ENCODE measurements at regions not wholly inside any gene's neighbourhood (a gene's known extent, or its start where the extent isn't known, plus 50 kb on each side); places are given as distances from the start of the nearest gene placed in this dataset.

GRCh38 chr4:106753426-106753825 is 282.7 kb downstream of the DKK2 start:
- no peak overlapping the region for H3K4me2 ChIP-seq (replicated peaks; ENCODE audit: low read depth, low read length, poor library complexity, severe bottlenecking)
- no peak overlapping the region for H3K4me3 ChIP-seq (ENCODE audit: control extremely low read depth in 1 of 5, extremely low read depth in 1 of 5, insufficient read depth in 1 of 5, low read depth in 2 of 5, low read length in 4 of 5)
- no peaks in the 10 kb centered on the region for H3K27me3 Mint-ChIP-seq
- no peaks in the 10 kb centered on the region for H3K9me3 Mint-ChIP-seq (ENCODE audit: insufficient read depth)
- no peaks in the 10 kb centered on the region for H3K9me3 ChIP-seq (ENCODE audit: control extremely low read depth in 1 of 3, control insufficient read depth in 2 of 3, insufficient read depth in 1 of 3, low read length in 2 of 3)
- no peak overlapping the region for H3K27ac Mint-ChIP-seq
- no peaks in the 10 kb centered on the region for H3K79me2 ChIP-seq (ENCODE audit: control insufficient read depth, insufficient read depth, low read length)
- no peak overlapping the region for H3K4me3 Mint-ChIP-seq
- no peaks in the 10 kb centered on the region for H3K36me3 ChIP-seq (replicated peaks in 1 of 2; ENCODE audit: control extremely low read depth in 1 of 2, control insufficient read depth in 1 of 2, extremely low read depth in 1 of 2, insufficient read depth in 2 of 2, low read length in 1 of 2)
- no peak for TF ChIP-seq EZH2 (IDR thresholded peaks at IDR 0.05; ENCODE audit: borderline replicate concordance, insufficient read depth, low read depth, low read length, poor library complexity, severe bottlenecking)
- TF ChIP-seq, protein P1, sequence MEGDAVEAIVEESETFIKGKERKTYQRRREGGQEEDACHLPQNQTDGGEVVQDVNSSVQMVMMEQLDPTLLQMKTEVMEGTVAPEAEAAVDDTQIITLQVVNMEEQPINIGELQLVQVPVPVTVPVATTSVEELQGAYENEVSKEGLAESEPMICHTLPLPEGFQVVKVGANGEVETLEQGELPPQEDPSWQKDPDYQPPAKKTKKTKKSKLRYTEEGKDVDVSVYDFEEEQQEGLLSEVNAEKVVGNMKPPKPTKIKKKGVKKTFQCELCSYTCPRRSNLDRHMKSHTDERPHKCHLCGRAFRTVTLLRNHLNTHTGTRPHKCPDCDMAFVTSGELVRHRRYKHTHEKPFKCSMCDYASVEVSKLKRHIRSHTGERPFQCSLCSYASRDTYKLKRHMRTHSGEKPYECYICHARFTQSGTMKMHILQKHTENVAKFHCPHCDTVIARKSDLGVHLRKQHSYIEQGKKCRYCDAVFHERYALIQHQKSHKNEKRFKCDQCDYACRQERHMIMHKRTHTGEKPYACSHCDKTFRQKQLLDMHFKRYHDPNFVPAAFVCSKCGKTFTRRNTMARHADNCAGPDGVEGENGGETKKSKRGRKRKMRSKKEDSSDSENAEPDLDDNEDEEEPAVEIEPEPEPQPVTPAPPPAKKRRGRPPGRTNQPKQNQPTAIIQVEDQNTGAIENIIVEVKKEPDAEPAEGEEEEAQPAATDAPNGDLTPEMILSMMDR (IDR thresholded peaks at IDR 0.05), result no peak
- ATAC-seq (ENCODE audit: low read depth), result no peak
- H3K4me1 ChIP-seq (ENCODE audit: control insufficient read depth in 2 of 2, insufficient read depth in 2 of 2, low read length in 2 of 2), result no peaks in the 10 kb centered on the region
- 42% methylated on average over 2 of the region's 3 CpGs for WGBS (ENCODE audit: insufficient coverage)
- ChIA-PET POLR2A (no interaction called here), CTCF (no interaction called here)
- H2AFZ ChIP-seq (ENCODE audit: insufficient read depth, low read depth, low read length, poor library complexity, severe bottlenecking), result no peak overlapping the region
- DNase-seq, result no peak
- intact Hi-C loops (cut with micrococcal nuclease), result no loop called here
- no peaks in the 10 kb centered on the region for H4K20me1 ChIP-seq (ENCODE audit: control insufficient read depth, insufficient read depth, low read length, poor library complexity, severe bottlenecking)
- H3K9ac ChIP-seq (ENCODE audit: low read length), result no peak overlapping the region
- no peaks in the 10 kb centered on the region for H3K27me3 ChIP-seq (replicated peaks in 1 of 4; ENCODE audit: control extremely low read depth in 1 of 4, control insufficient read depth in 3 of 4, insufficient read depth in 4 of 4, low read length in 3 of 4)
- no peaks in the 10 kb centered on the region for H3K4me1 Mint-ChIP-seq
- no peak overlapping the region for H3K27ac ChIP-seq (ENCODE audit: low read length in 2 of 2)

GRCh38 chr4:106746451-106746850 is 289.7 kb downstream of the DKK2 start:
- Histone ChIP-seq H3K79me2 (ENCODE audit: control insufficient read depth, insufficient read depth, low read length) (no peaks in the 10 kb centered on the region), H3K27ac (ENCODE audit: low read length in 2 of 2) (no peak overlapping the region), H3K4me1 (ENCODE audit: control insufficient read depth in 2 of 2, insufficient read depth in 2 of 2, low read length in 2 of 2) (no peaks in the 10 kb centered on the region), H3K4me3 (ENCODE audit: control extremely low read depth in 1 of 5, extremely low read depth in 1 of 5, insufficient read depth in 1 of 5, low read depth in 2 of 5, low read length in 4 of 5) (no peak overlapping the region), H3K27me3 (replicated peaks in 1 of 4; ENCODE audit: control extremely low read depth in 1 of 4, control insufficient read depth in 3 of 4, insufficient read depth in 4 of 4, low read length in 3 of 4) (no peaks in the 10 kb centered on the region), H4K20me1 (ENCODE audit: control insufficient read depth, insufficient read depth, low read length, poor library complexity, severe bottlenecking) (no peaks in the 10 kb centered on the region), H3K36me3 (replicated peaks in 1 of 2; ENCODE audit: control extremely low read depth in 1 of 2, control insufficient read depth in 1 of 2, extremely low read depth in 1 of 2, insufficient read depth in 2 of 2, low read length in 1 of 2) (no peaks in the 10 kb centered on the region), H3K9ac (ENCODE audit: low read length) (no peak overlapping the region), H3K4me2 (replicated peaks; ENCODE audit: low read depth, low read length, poor library complexity, severe bottlenecking) (no peak overlapping the region), H3K9me3 (ENCODE audit: control extremely low read depth in 1 of 3, control insufficient read depth in 2 of 3, insufficient read depth in 1 of 3, low read length in 2 of 3) (no peaks in the 10 kb centered on the region), H2AFZ (ENCODE audit: insufficient read depth, low read depth, low read length, poor library complexity, severe bottlenecking) (no peak overlapping the region)
- no peak for DNase-seq
- no peaks in the 10 kb centered on the region for H3K9me3 Mint-ChIP-seq (ENCODE audit: insufficient read depth)
- ChIA-PET POLR2A (no interaction called here), CTCF (no interaction called here)
- TF ChIP-seq EZH2 (IDR thresholded peaks at IDR 0.05; ENCODE audit: borderline replicate concordance, insufficient read depth, low read depth, low read length, poor library complexity, severe bottlenecking), result no peak
- TF ChIP-seq, protein P1 (IDR thresholded peaks at IDR 0.05), result no peak
- H3K27ac Mint-ChIP-seq, result no peak overlapping the region
- intact Hi-C loops (cut with micrococcal nuclease), result no loop called here
- no peaks in the 10 kb centered on the region for H3K4me1 Mint-ChIP-seq
- no peak for ATAC-seq (ENCODE audit: low read depth)
- no peaks in the 10 kb centered on the region for H3K27me3 Mint-ChIP-seq
- H3K4me3 Mint-ChIP-seq, result no peak overlapping the region

Data from B cell (primary cell).